ENCODE measurements at regions not wholly inside any gene's neighbourhood (a gene's known extent, or its start where the extent isn't known, plus 50 kb on each side); places are given as distances from the start of the nearest gene placed in this dataset.

DNA sequence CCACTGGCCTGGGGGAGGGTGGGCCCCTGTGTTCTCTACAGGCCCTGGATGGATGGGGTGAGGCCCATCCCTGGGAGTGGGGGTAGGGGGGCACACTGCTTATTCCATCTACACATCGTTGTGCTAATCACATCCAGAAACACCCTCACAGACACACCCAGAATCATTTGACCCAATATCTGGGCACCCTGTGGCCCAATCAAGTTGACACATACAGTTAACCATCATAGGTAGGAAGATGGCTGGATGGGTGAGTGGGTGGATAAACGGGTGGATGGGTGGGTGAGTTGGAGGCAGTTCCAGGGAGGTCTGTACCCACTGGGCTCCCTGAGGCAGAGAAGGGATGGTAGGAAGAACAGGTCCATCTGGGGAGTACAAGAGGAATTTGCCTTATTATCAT, 81.3 kb upstream of the LINC01488 start (continued):
- no peak for TF ChIP-seq SAP30 (IDR thresholded peaks at IDR 0.05; ENCODE audit: insufficient read depth, insufficient replicate concordance, low read length)
- TF ChIP-seq PHF8 (conservative IDR thresholded peaks at IDR 0.05; ENCODE audit: low read depth, low read length), result no peak
- TF ChIP-seq EGR1 (IDR thresholded peaks at IDR 0.05; ENCODE audit: borderline replicate concordance, low read depth, low read length), result no peak
- no peak for TF ChIP-seq SP2 (IDR thresholded peaks at IDR 0.05; ENCODE audit: low read length)

All from H1 (cell line).